SK-N-SH (cell line): ENCODE measurements at regions not wholly inside any gene's neighbourhood (a gene's known extent, or its start where the extent isn't known, plus 50 kb on each side); places are given as distances from the start of the nearest gene placed in this dataset.
"Not testable (repeated sequence)": the region's sequence is repeated elsewhere in the genome, so short reads cannot be mapped to it uniquely, and the experiment has no call there.

Source experiments
- CTCF ChIA-PET: fragments of 300-600, 350-600 bp; formaldehyde crosslinking; extraction: SDS; loops from one replicate; lab custom pipeline; 2021; lab: Yijun Ruan, JAX
- POLR2A ChIA-PET: fragments of 350-600 bp; sonication (Branson Sonifier 250); formaldehyde crosslinking; extraction: SDS; loops from one replicate; lab custom pipeline; 2020; ENCODE audit warnings: antibody characterized with exemption, inconsistent platforms; lab: Yijun Ruan, JAX
- DNase-seq: peaks from one replicate; pipeline ENCODE4 v3.0.0; 2012
- H2AFZ ChIP-seq: fragments of 200-600 bp; sonication (generic); 2 replicates; pipeline ENCODE4 v1.8.1; 2016; ENCODE audit warnings: antibody characterized with exemption, mild to moderate bottlenecking, low read depth
- H3F3A ChIP-seq: fragments of 200-600 bp; sonication (generic); replicated peaks from 2 replicates; pipeline ENCODE3; 2016; ENCODE audit warnings: antibody characterized with exemption, mild to moderate bottlenecking; ENCODE audit not compliant: insufficient read depth
- H3K27ac ChIP-seq, 2 experiments: fragments of 200-500 bp in 1 of 2; fragments of 200-600 bp in 1 of 2; sonication (Bioruptor generic) in 1 of 2; sonication (generic), shearing (Covaris generic) in 1 of 2; 2 replicates each; pipeline versions ENCODE4 v1.5.1 to v1.6.1; 2014 to 2016; ENCODE audit warnings: low read depth in 2 of 2, inconsistent platforms in 1 of 2, low read length in 1 of 2, mild to moderate bottlenecking in 1 of 2, mixed read lengths in 1 of 2
- H3K27me3 ChIP-seq: fragments of 200-600 bp; sonication (generic), shearing (Covaris generic); 2 replicates; pipeline ENCODE4 v1.6.1; 2016; ENCODE audit warnings: mixed run types; ENCODE audit not compliant: insufficient read depth
- H3K36me3 ChIP-seq, 2 experiments: fragments of 200-500 bp in 1 of 2; fragments of 200-600 bp in 1 of 2; sonication (Bioruptor generic) in 1 of 2; sonication (generic) in 1 of 2; replicated peaks in 1 of 2; 2 replicates each; pipeline versions ENCODE3 to v1.5.1; 2014 to 2016; ENCODE audit warnings: low read length in 1 of 2, mild to moderate bottlenecking in 1 of 2; ENCODE audit not compliant: insufficient read depth in 2 of 2, control insufficient read depth in 1 of 2
- H3K4me1 ChIP-seq, 2 experiments: fragments of 200-500 bp in 1 of 2; fragments of 200-600 bp in 1 of 2; sonication (Bioruptor generic) in 1 of 2; sonication (generic), shearing (Covaris generic) in 1 of 2; 2 replicates each; pipeline versions ENCODE4 v1.5.1 to v1.6.1; 2014 to 2016; ENCODE audit warnings: low read depth in 1 of 2, low read length in 1 of 2, mixed run types in 1 of 2; ENCODE audit not compliant: insufficient read depth in 2 of 2, control insufficient read depth in 1 of 2
- H3K4me2 ChIP-seq: fragments of 200-600 bp; sonication (generic), shearing (Covaris generic); 2 replicates; pipeline ENCODE4 v1.6.1; 2017; ENCODE audit warnings: mixed run types
- H3K4me3 ChIP-seq, 2 experiments: fragments of 200-500 bp in 1 of 2; fragments of 200-600 bp in 1 of 2; sonication (Bioruptor generic) in 1 of 2; sonication (generic), shearing (Covaris generic) in 1 of 2; 2 replicates each; pipeline versions ENCODE4 v1.5.1 to v1.8.1; 2014 to 2016; ENCODE audit warnings: low read depth in 2 of 2, inconsistent platforms in 1 of 2, low read length in 1 of 2, mild to moderate bottlenecking in 1 of 2, mixed read lengths in 1 of 2, moderate library complexity in 1 of 2
- H3K79me2 ChIP-seq: fragments of 200-600 bp; sonication (generic); 2 replicates; pipeline ENCODE4 v1.8.1; 2017; ENCODE audit warnings: mild to moderate bottlenecking; ENCODE audit not compliant: insufficient read depth
- H3K9ac ChIP-seq: fragments of 200-600 bp; sonication (generic); 2 replicates; pipeline ENCODE4 v1.6.1; 2017; ENCODE audit warnings: mixed run types
- H3K9me2 ChIP-seq: fragments of 200-600 bp; sonication (generic); 2 replicates; pipeline ENCODE4 v1.6.1; 2017; ENCODE audit warnings: mixed run types
- H3K9me3 ChIP-seq: fragments of 200-600 bp; sonication (generic); 2 replicates; pipeline ENCODE4 v1.6.1; 2017; ENCODE audit warnings: mixed run types, mild to moderate bottlenecking, moderate library complexity
- H4K20me1 ChIP-seq: fragments of 200-600 bp; sonication (generic); 2 replicates; pipeline ENCODE4 v1.6.1; 2017; ENCODE audit warnings: mild to moderate bottlenecking, mixed run types; ENCODE audit not compliant: insufficient read depth
- ELF1 ChIP-seq: IDR thresholded peaks from 2 replicates; pipeline ENCODE4 v1.4.0; 2012
- EZH2phosphoT487 ChIP-seq: fragments of 200-600 bp; sonication (generic); IDR thresholded peaks from 2 replicates; pipeline ENCODE4 v1.6.1; 2017; ENCODE audit warnings: low read depth, mixed run types, mild to moderate bottlenecking, antibody characterized with exemption, moderate library complexity, borderline replicate concordance
- FOXJ3 ChIP-seq: sonication (generic); formaldehyde crosslinking; IDR thresholded peaks from 2 replicates; pipeline ENCODE4 v1.5.1; 2020; ENCODE audit warnings: mild to moderate bottlenecking, missing genetic modification reagents
- FOXM1 ChIP-seq: IDR thresholded peaks from 2 replicates; pipeline ENCODE4 v1.4.0; 2012; ENCODE audit warnings: low read depth, mild to moderate bottlenecking
- JUND ChIP-seq: IDR thresholded peaks from 2 replicates; pipeline ENCODE4 v1.4.0; 2012
- MEF2A ChIP-seq: IDR thresholded peaks from 2 replicates; pipeline ENCODE4 v1.4.0; 2012; ENCODE audit warnings: low read depth, borderline replicate concordance
- PBX3 ChIP-seq: IDR thresholded peaks from 2 replicates; pipeline ENCODE4; 2012
- POLR2AphosphoS5 ChIP-seq: IDR thresholded peaks from 2 replicates; pipeline ENCODE4 v1.6.1; 2012; ENCODE audit warnings: low read depth, low read length
- RAD21 ChIP-seq: IDR thresholded peaks from 2 replicates; pipeline ENCODE4 v1.6.1; 2012; ENCODE audit warnings: mild to moderate bottlenecking, low read length
- RFX5 ChIP-seq: IDR thresholded peaks from 2 replicates; pipeline ENCODE4 v1.6.1; 2012; ENCODE audit warnings: mild to moderate bottlenecking, improper control_type of control experiment, low read length
- WGBS: methylation state at CpG from one replicate; pipeline ENCODE4 v1.1.6; 2017; ENCODE audit warnings: low lambda C conversion rate; 5-methylcytosine and 5-hydroxymethylcytosine counted together
- TF ChIP-seq, protein P1 (sequence below): IDR thresholded peaks from 2 replicates; pipeline ENCODE4 v1.4.0; 2012; ENCODE audit warnings: low read depth
- TF ChIP-seq, protein P2 (sequence below): IDR thresholded peaks from 2 replicates; pipeline ENCODE4 v1.6.1; 2012; ENCODE audit warnings: mild to moderate bottlenecking, low read depth, low read length, moderate library complexity

DNA sequence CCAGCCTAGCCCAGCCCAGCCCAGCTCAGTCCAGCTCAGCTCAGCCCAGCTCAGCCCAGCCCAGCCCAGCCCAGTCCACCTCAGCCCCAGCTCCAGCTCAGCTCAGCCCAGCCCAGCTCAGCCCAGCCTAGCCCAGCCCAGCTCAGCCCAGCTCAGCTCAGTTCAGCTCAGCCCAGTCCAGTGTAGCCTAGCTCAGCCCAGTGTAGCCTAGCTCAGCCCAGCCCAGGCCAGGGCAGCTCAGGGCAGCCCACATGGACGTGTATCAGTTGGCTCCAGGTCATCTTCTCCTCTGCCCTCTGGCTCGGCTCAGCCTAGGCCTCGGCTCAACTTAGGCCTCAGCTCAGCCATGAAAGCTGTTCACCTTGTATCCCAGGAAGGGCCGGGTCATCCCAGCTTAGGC is 64.7 kb downstream of the TMEM121 start:
- H3K4me1 ChIP-seq = no peaks in the 10 kb centered on the region
- DNase-seq = no peak
- no peaks in the 10 kb centered on the region for H3K9me2 ChIP-seq
- H3F3A ChIP-seq = no peaks in the 10 kb centered on the region
- WGBS = 68% methylated on average over 3 of the region's 4 CpGs
- H3K4me3 ChIP-seq = no peak overlapping the region
- H2AFZ ChIP-seq = no peak overlapping the region
- no peaks in the 10 kb centered on the region for H3K27me3 ChIP-seq
- CTCF ChIA-PET = no interaction called here
- H3K9me3 ChIP-seq = no peaks in the 10 kb centered on the region
- no peaks in the 10 kb centered on the region for H3K79me2 ChIP-seq
- H3K36me3 ChIP-seq = no peaks in the 10 kb centered on the region
- no peak overlapping the region for H3K27ac ChIP-seq
- H3K9ac ChIP-seq = no peak overlapping the region
- no peak for TF ChIP-seq JUND
- no peak for TF ChIP-seq RFX5
- TF ChIP-seq, protein P1, sequence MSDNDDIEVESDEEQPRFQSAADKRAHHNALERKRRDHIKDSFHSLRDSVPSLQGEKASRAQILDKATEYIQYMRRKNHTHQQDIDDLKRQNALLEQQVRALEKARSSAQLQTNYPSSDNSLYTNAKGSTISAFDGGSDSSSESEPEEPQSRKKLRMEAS = no peak
- TF ChIP-seq PBX3 = no peak
- TF ChIP-seq MEF2A = no peak
- TF ChIP-seq, protein P2, sequence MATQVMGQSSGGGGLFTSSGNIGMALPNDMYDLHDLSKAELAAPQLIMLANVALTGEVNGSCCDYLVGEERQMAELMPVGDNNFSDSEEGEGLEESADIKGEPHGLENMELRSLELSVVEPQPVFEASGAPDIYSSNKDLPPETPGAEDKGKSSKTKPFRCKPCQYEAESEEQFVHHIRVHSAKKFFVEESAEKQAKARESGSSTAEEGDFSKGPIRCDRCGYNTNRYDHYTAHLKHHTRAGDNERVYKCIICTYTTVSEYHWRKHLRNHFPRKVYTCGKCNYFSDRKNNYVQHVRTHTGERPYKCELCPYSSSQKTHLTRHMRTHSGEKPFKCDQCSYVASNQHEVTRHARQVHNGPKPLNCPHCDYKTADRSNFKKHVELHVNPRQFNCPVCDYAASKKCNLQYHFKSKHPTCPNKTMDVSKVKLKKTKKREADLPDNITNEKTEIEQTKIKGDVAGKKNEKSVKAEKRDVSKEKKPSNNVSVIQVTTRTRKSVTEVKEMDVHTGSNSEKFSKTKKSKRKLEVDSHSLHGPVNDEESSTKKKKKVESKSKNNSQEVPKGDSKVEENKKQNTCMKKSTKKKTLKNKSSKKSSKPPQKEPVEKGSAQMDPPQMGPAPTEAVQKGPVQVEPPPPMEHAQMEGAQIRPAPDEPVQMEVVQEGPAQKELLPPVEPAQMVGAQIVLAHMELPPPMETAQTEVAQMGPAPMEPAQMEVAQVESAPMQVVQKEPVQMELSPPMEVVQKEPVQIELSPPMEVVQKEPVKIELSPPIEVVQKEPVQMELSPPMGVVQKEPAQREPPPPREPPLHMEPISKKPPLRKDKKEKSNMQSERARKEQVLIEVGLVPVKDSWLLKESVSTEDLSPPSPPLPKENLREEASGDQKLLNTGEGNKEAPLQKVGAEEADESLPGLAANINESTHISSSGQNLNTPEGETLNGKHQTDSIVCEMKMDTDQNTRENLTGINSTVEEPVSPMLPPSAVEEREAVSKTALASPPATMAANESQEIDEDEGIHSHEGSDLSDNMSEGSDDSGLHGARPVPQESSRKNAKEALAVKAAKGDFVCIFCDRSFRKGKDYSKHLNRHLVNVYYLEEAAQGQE = no peak
- no peak for TF ChIP-seq POLR2AphosphoS5
- no peak for TF ChIP-seq FOXJ3
- TF ChIP-seq ELF1 = no peak
- no peak for TF ChIP-seq RAD21
- TF ChIP-seq FOXM1 = no peak
- TF ChIP-seq EZH2phosphoT487 = no peak
- POLR2A ChIA-PET = no interaction called here
- H3K4me2 ChIP-seq = no peak overlapping the region
- no peaks in the 10 kb centered on the region for H4K20me1 ChIP-seq

GRCh38 chr14:105591792-105592341 is 65.5 kb downstream of the TMEM121 start:
- POLR2A ChIA-PET = not testable (repeated sequence)

DNA sequence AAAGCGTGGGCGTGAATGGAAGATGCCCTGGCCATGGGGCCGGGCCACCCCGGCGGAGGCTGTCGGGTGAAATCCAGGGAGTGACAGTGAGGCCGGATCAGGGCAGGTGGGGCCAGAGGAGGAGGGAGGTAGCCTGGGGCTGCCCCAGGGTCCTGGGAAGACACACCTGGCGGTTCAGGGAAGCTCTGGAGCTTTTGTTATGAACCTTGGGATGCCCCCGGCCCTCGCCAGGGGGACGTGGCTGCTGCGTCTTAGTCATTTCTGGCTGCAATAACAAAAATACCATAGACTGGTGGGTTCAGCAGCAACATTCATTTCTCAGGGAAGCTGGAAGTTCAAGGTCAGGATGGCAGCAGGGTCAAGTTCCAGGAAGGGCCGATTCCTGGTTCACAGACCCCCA is 66.3 kb downstream of the TMEM121 start:
- H3K9me3 ChIP-seq, H3K9ac ChIP-seq, H3K79me2 ChIP-seq, H3K4me3 ChIP-seq, H3K27ac ChIP-seq, H3K4me2 ChIP-seq, H3K9me2 ChIP-seq, H3K4me1 ChIP-seq, POLR2A ChIA-PET, H3F3A ChIP-seq, CTCF ChIA-PET, H2AFZ ChIP-seq, DNase-seq, H3K27me3 ChIP-seq, H4K20me1 ChIP-seq, H3K36me3 ChIP-seq: not testable (repeated sequence)
- 55% methylated on average over 6 of the region's 13 CpGs for WGBS

More at GRCh38 chr14:105591792-105592341, 65.5 kb downstream of the TMEM121 start:
- H3K9me2 ChIP-seq, H3K4me3 ChIP-seq, H3K79me2 ChIP-seq, DNase-seq, H3K4me2 ChIP-seq, H3K9me3 ChIP-seq, H3K27me3 ChIP-seq, H3K9ac ChIP-seq, H3K36me3 ChIP-seq, H3K27ac ChIP-seq, H3K4me1 ChIP-seq, H4K20me1 ChIP-seq, H3F3A ChIP-seq, H2AFZ ChIP-seq, CTCF ChIA-PET: not testable (repeated sequence)
- WGBS = 52% methylated on average over 3 of the region's 27 CpGs

DNA sequence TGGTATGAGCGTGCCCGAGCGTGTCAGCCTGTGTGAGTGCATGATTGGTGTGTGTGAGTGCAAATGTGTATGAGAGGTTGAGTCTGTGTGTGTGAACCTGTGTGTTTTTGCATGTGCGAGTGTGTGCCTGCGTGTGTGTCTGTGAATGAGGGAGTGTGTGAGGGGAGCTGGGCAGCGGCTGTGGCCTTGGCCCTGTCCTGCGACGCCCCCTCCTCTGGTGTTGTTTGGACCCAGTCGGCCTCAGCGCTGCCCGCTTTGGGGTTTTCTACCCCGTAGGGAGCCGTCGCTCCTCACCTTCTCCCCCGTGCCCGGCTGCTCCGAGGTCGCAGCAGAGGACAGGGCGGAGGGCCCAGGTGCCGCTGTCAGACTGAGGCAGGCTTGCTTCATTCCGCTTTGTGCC is 69.0 kb downstream of the TMEM121 start:
- H3F3A ChIP-seq, CTCF ChIA-PET, H3K9me3 ChIP-seq, H3K4me1 ChIP-seq, H3K27ac ChIP-seq, H3K9ac ChIP-seq, H2AFZ ChIP-seq, POLR2A ChIA-PET, H3K36me3 ChIP-seq, H4K20me1 ChIP-seq, DNase-seq, H3K79me2 ChIP-seq, H3K4me3 ChIP-seq, H3K27me3 ChIP-seq, H3K4me2 ChIP-seq, H3K9me2 ChIP-seq: not testable (repeated sequence)
- WGBS = 90% methylated on average over 2 of the region's 21 CpGs
